GM19438 (cell line): ENCODE measurements at regions not wholly inside any gene's neighbourhood (a gene's known extent, or its start where the extent isn't known, plus 50 kb on each side); places are given as distances from the start of the nearest gene placed in this dataset.

Experiments used
- ATAC-seq: cut with Tn5 transposase; IDR thresholded peaks from one replicate; pipeline ENCODE4 v1.9.1; 2021; ENCODE audit warnings: low read depth; ENCODE audit not compliant: unreplicated experiment

DNA sequence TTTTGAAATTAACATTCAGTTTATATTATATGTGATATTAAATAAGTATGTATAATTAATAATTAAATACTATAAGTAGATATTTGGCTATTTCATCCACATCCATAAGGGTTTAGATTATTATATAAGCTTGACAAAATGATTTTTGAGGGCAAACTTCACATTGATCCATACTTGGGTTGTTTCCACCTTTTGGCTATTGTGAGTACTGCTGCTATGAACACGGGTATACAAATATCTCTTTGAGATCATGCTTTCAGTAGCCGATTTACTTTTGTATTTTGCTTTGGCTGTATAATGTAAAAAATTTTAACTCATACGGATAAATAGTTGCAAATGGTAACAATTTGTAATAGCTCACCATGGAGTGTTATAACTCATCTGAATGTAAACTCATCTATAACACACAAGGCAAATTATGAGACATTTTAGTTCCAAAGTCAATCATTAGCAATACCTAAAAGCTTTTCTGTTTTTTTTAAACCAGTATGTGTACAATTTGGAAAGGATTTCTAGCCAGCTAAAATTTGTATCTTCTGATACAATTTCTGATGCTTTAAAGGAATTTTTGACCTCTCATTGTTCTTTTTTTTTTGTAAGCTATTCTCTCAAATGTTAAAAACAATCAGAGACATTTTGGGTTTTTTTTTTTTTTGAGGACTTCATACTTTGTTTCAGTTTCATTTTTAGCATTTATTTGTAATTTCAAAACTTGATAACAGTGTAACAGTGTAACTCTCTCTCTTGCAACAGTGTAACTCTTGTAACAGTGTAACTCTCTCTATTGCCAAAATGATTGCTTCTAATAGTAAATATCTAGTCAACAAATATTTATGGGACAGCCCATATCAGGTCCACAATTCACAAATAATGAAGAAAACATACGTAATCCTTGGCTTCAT lies 51.8 kb upstream of the ARX start:
- no peak for ATAC-seq

DNA sequence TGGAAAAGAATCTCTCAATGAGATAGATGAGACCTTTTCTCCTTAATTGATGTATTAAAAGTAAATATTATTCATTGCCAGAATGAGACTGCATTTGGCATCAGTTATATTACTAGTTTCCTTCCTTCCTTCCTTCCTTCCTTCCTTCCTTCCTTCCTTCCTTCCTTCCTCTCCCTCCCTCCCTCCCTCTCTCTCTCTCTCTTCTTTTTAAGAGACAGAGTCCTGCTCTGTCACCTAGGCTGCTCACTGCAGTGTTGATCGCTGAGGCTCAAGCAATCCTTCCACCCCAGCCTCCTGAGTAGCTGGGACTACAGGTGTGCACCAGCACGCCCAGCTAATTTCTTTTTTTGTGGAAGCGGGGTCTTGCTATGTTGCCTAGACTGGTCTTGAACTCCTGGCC lies 50.4 kb upstream of the ARX start:
- ATAC-seq = no peak
